GM21423 (cell line): ENCODE measurements at regions not wholly inside any gene's neighbourhood (a gene's known extent, or its start where the extent isn't known, plus 50 kb on each side); places are given as distances from the start of the nearest gene placed in this dataset.

Source experiments
- ATAC-seq: cut with Tn5 transposase; IDR thresholded peaks from one replicate; pipeline ENCODE4 v1.9.1; 2021; ENCODE audit warnings: mild to moderate bottlenecking, moderate library complexity; ENCODE audit not compliant: unreplicated experiment

- no peak for ATAC-seq
Observed at GRCh38 chr1:112262316-112262715, 133.7 kb upstream of the CTTNBP2NL start.

GRCh38 chr1:112263042-112263441 is 133.0 kb upstream of the CTTNBP2NL start:
- no peak for ATAC-seq

- ATAC-seq = no peak
Observed at GRCh38 chr1:112263453-112263852, 132.6 kb upstream of the CTTNBP2NL start.

- no peak for ATAC-seq
Observed at GRCh38 chr1:112264010-112264409, 132.0 kb upstream of the CTTNBP2NL start.

GRCh38 chr1:112264553-112264952 is 131.5 kb upstream of the CTTNBP2NL start:
- ATAC-seq = no peak

GRCh38 chr1:112265931-112266330 is 130.1 kb upstream of the CTTNBP2NL start:
- no peak for ATAC-seq

GRCh38 chr1:112267206-112267605 is 128.8 kb upstream of the CTTNBP2NL start:
- ATAC-seq = no peak

- ATAC-seq = no peak
Observed at GRCh38 chr1:112267929-112268328, 128.1 kb upstream of the CTTNBP2NL start.

- ATAC-seq = no peak
Observed at GRCh38 chr1:112268408-112268807, 127.6 kb upstream of the CTTNBP2NL start.

GRCh38 chr1:112271270-112271669 is 124.7 kb upstream of the CTTNBP2NL start:
- no peak for ATAC-seq

GRCh38 chr1:112272101-112272772 is 123.8 kb upstream of the CTTNBP2NL start:
- no peak for ATAC-seq

- ATAC-seq = no peak
Observed at GRCh38 chr1:112284796-112285195, 111.2 kb upstream of the CTTNBP2NL start.

- ATAC-seq = no peak
Observed at GRCh38 chr1:112285316-112285715, 110.7 kb upstream of the CTTNBP2NL start.

- no peak for ATAC-seq
Observed at GRCh38 chr1:112285746-112286145, 110.3 kb upstream of the CTTNBP2NL start.

GRCh38 chr1:112296908-112297307 is 99.1 kb upstream of the CTTNBP2NL start:
- ATAC-seq = no peak

- no peak for ATAC-seq
Observed at GRCh38 chr1:112297536-112297935, 98.5 kb upstream of the CTTNBP2NL start.

- ATAC-seq = no peak
Observed at GRCh38 chr1:112298558-112298957, 97.5 kb upstream of the CTTNBP2NL start.

- ATAC-seq = no peak
Observed at GRCh38 chr1:112304126-112304525, 91.9 kb upstream of the CTTNBP2NL start.

GRCh38 chr1:112304612-112305011 is 91.4 kb upstream of the CTTNBP2NL start:
- no peak for ATAC-seq

- ATAC-seq = no peak
Observed at GRCh38 chr1:112307930-112308591, 88.0 kb upstream of the CTTNBP2NL start.

- no peak for ATAC-seq
Observed at GRCh38 chr1:112308716-112309115, 87.3 kb upstream of the CTTNBP2NL start.

GRCh38 chr1:112309499-112309898 is 86.5 kb upstream of the CTTNBP2NL start:
- ATAC-seq = no peak

GRCh38 chr1:112312315-112312714 is 83.7 kb upstream of the CTTNBP2NL start:
- ATAC-seq = no peak
